ENCODE measurements at regions not wholly inside any gene's neighbourhood (a gene's known extent, or its start where the extent isn't known, plus 50 kb on each side); places are given as distances from the start of the nearest gene placed in this dataset.

DNA sequence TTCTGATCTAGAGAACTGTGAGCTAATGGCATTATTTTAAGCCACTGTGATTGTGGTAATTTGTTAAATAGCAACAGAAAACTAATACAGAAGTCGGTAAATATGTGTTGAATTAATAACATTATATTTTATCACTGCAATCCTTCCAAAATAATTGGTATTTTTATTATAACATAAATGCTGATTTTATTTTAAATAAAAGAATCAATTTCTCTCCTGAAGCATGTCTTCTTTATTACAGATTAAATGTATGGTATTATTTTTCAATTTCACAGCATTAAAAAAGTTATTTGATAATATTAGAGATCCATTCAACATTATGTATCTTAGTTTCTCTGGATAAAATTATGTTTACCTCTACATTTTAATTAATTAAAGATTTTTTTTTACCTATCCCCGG, 165.5 kb upstream of the EDIL3 start (continued):
- TF ChIP-seq, protein P1, sequence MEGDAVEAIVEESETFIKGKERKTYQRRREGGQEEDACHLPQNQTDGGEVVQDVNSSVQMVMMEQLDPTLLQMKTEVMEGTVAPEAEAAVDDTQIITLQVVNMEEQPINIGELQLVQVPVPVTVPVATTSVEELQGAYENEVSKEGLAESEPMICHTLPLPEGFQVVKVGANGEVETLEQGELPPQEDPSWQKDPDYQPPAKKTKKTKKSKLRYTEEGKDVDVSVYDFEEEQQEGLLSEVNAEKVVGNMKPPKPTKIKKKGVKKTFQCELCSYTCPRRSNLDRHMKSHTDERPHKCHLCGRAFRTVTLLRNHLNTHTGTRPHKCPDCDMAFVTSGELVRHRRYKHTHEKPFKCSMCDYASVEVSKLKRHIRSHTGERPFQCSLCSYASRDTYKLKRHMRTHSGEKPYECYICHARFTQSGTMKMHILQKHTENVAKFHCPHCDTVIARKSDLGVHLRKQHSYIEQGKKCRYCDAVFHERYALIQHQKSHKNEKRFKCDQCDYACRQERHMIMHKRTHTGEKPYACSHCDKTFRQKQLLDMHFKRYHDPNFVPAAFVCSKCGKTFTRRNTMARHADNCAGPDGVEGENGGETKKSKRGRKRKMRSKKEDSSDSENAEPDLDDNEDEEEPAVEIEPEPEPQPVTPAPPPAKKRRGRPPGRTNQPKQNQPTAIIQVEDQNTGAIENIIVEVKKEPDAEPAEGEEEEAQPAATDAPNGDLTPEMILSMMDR (IDR thresholded peaks at IDR 0.05; ENCODE audit: control extremely low read depth in 1 of 3, insufficient read depth in 1 of 3, low read depth in 1 of 3, low read length in 3 of 3): no peak
- TF ChIP-seq KDM5A (IDR thresholded peaks at IDR 0.05; ENCODE audit: low read length) (no peak), RXRA (IDR thresholded peaks at IDR 0.05; ENCODE audit: insufficient read depth, low read depth, low read length) (no peak)
- TF ChIP-seq, protein P2, sequence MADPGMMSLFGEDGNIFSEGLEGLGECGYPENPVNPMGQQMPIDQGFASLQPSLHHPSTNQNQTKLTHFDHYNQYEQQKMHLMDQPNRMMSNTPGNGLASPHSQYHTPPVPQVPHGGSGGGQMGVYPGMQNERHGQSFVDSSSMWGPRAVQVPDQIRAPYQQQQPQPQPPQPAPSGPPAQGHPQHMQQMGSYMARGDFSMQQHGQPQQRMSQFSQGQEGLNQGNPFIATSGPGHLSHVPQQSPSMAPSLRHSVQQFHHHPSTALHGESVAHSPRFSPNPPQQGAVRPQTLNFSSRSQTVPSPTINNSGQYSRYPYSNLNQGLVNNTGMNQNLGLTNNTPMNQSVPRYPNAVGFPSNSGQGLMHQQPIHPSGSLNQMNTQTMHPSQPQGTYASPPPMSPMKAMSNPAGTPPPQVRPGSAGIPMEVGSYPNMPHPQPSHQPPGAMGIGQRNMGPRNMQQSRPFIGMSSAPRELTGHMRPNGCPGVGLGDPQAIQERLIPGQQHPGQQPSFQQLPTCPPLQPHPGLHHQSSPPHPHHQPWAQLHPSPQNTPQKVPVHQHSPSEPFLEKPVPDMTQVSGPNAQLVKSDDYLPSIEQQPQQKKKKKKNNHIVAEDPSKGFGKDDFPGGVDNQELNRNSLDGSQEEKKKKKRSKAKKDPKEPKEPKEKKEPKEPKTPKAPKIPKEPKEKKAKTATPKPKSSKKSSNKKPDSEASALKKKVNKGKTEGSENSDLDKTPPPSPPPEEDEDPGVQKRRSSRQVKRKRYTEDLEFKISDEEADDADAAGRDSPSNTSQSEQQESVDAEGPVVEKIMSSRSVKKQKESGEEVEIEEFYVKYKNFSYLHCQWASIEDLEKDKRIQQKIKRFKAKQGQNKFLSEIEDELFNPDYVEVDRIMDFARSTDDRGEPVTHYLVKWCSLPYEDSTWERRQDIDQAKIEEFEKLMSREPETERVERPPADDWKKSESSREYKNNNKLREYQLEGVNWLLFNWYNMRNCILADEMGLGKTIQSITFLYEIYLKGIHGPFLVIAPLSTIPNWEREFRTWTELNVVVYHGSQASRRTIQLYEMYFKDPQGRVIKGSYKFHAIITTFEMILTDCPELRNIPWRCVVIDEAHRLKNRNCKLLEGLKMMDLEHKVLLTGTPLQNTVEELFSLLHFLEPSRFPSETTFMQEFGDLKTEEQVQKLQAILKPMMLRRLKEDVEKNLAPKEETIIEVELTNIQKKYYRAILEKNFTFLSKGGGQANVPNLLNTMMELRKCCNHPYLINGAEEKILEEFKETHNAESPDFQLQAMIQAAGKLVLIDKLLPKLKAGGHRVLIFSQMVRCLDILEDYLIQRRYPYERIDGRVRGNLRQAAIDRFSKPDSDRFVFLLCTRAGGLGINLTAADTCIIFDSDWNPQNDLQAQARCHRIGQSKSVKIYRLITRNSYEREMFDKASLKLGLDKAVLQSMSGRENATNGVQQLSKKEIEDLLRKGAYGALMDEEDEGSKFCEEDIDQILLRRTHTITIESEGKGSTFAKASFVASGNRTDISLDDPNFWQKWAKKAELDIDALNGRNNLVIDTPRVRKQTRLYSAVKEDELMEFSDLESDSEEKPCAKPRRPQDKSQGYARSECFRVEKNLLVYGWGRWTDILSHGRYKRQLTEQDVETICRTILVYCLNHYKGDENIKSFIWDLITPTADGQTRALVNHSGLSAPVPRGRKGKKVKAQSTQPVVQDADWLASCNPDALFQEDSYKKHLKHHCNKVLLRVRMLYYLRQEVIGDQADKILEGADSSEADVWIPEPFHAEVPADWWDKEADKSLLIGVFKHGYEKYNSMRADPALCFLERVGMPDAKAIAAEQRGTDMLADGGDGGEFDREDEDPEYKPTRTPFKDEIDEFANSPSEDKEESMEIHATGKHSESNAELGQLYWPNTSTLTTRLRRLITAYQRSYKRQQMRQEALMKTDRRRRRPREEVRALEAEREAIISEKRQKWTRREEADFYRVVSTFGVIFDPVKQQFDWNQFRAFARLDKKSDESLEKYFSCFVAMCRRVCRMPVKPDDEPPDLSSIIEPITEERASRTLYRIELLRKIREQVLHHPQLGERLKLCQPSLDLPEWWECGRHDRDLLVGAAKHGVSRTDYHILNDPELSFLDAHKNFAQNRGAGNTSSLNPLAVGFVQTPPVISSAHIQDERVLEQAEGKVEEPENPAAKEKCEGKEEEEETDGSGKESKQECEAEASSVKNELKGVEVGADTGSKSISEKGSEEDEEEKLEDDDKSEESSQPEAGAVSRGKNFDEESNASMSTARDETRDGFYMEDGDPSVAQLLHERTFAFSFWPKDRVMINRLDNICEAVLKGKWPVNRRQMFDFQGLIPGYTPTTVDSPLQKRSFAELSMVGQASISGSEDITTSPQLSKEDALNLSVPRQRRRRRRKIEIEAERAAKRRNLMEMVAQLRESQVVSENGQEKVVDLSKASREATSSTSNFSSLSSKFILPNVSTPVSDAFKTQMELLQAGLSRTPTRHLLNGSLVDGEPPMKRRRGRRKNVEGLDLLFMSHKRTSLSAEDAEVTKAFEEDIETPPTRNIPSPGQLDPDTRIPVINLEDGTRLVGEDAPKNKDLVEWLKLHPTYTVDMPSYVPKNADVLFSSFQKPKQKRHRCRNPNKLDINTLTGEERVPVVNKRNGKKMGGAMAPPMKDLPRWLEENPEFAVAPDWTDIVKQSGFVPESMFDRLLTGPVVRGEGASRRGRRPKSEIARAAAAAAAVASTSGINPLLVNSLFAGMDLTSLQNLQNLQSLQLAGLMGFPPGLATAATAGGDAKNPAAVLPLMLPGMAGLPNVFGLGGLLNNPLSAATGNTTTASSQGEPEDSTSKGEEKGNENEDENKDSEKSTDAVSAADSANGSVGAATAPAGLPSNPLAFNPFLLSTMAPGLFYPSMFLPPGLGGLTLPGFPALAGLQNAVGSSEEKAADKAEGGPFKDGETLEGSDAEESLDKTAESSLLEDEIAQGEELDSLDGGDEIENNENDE (IDR thresholded peaks at IDR 0.05; ENCODE audit: insufficient replicate concordance, low read length): no peak

All from H1 (cell line).